H9 (cell line): ENCODE measurements at regions not wholly inside any gene's neighbourhood (a gene's known extent, or its start where the extent isn't known, plus 50 kb on each side); places are given as distances from the start of the nearest gene placed in this dataset.

ENCODE experiments used
- DNase-seq: peaks from one replicate; pipeline ENCODE4 v3.0.0-alpha.2; 2017
- H2AFZ ChIP-seq: one replicate; pipeline ENCODE4 v1.6.1; 2013; ENCODE audit warnings: mild to moderate bottlenecking, low read length, control low read depth, moderate library complexity
- H2AK5ac ChIP-seq: 2 replicates; pipeline ENCODE4 v1.6.1; 2013; ENCODE audit warnings: low read length, control low read depth, mixed read lengths; ENCODE audit not compliant: insufficient read length
- H2BK120ac ChIP-seq: one replicate; pipeline ENCODE4 v1.6.1; 2013; ENCODE audit warnings: low read depth, mild to moderate bottlenecking, low read length, control low read depth, inconsistent platforms; ENCODE audit not compliant: poor library complexity, severe bottlenecking
- H2BK12ac ChIP-seq: 2 replicates; pipeline ENCODE4 v1.6.1; 2013; ENCODE audit warnings: low read length, control low read depth, mixed read lengths, low read depth; ENCODE audit not compliant: insufficient read length
- H2BK15ac ChIP-seq: 2 replicates; pipeline ENCODE4 v1.6.1; 2013; ENCODE audit warnings: low read depth, low read length, control low read depth
- H2BK20ac ChIP-seq: one replicate; pipeline ENCODE4 v1.6.1; 2013; ENCODE audit warnings: low read depth, mild to moderate bottlenecking, low read length, control low read depth, inconsistent platforms; ENCODE audit not compliant: poor library complexity, severe bottlenecking
- H2BK5ac ChIP-seq: 2 replicates; pipeline ENCODE4 v1.6.1; 2013; ENCODE audit warnings: low read length, control low read depth, mixed read lengths; ENCODE audit not compliant: insufficient read length
- H3K14ac ChIP-seq: 2 replicates; pipeline ENCODE4 v1.6.1; 2013; ENCODE audit warnings: low read length, control low read depth; ENCODE audit not compliant: insufficient read depth
- H3K18ac ChIP-seq: 2 replicates; pipeline ENCODE4 v1.6.1; 2013; ENCODE audit warnings: low read depth, mild to moderate bottlenecking, mixed read lengths, low read length, control low read depth; ENCODE audit not compliant: insufficient read length
- H3K23ac ChIP-seq: 2 replicates; pipeline ENCODE4 v1.6.1; 2013; ENCODE audit warnings: low read length, control low read depth, mixed read lengths, low read depth; ENCODE audit not compliant: insufficient read length
- H3K23me2 ChIP-seq: 2 replicates; pipeline ENCODE4 v1.6.1; 2013; ENCODE audit warnings: low read depth, mild to moderate bottlenecking, mixed read lengths, low read length, control low read depth; ENCODE audit not compliant: insufficient read length, poor library complexity, severe bottlenecking
- H3K27ac ChIP-seq: 2 replicates; pipeline ENCODE4 v1.5.1; 2013; ENCODE audit warnings: low read length, control low read depth, mixed read lengths, low read depth; ENCODE audit not compliant: insufficient read length
- H3K27me3 ChIP-seq: 2 replicates; pipeline ENCODE4 v1.6.1; 2013; ENCODE audit warnings: low read length, control low read depth, inconsistent platforms; ENCODE audit not compliant: insufficient read depth
- H3K4ac ChIP-seq: 2 replicates; pipeline ENCODE4 v1.6.1; 2013; ENCODE audit warnings: low read depth, mild to moderate bottlenecking, control low read depth, inconsistent platforms, low read length, moderate library complexity
- H3K4me1 ChIP-seq: 2 replicates; pipeline ENCODE4 v1.6.1; 2013; ENCODE audit warnings: low read length, control low read depth, inconsistent platforms; ENCODE audit not compliant: insufficient read depth
- H3K4me2 ChIP-seq: 2 replicates; pipeline ENCODE4 v1.6.1; 2013; ENCODE audit warnings: low read length, control low read depth, mixed read lengths; ENCODE audit not compliant: insufficient read length, insufficient read depth
- H3K56ac ChIP-seq: 2 replicates; pipeline ENCODE4 v1.6.1; 2013; ENCODE audit warnings: low read depth, mild to moderate bottlenecking, mixed read lengths, low read length, control low read depth; ENCODE audit not compliant: insufficient read length
- H3K79me1 ChIP-seq: 2 replicates; pipeline ENCODE4 v1.6.1; 2013; ENCODE audit warnings: low read depth, mild to moderate bottlenecking, moderate library complexity, low read length, control low read depth, inconsistent platforms; ENCODE audit not compliant: insufficient read depth, poor library complexity, severe bottlenecking
- H3K79me2 ChIP-seq: 2 replicates; pipeline ENCODE4 v1.6.1; 2013; ENCODE audit warnings: low read length, control low read depth, inconsistent platforms; ENCODE audit not compliant: insufficient read depth
- H3K9ac ChIP-seq: 2 replicates; pipeline ENCODE4 v1.6.1; 2013; ENCODE audit warnings: low read length, control low read depth, mixed read lengths; ENCODE audit not compliant: insufficient read length; ENCODE audit errors: extremely low read depth
- H3K9me3 ChIP-seq: one replicate; pipeline ENCODE4 v1.6.1; 2013; ENCODE audit warnings: low read depth, low read length, inconsistent platforms; ENCODE audit not compliant: control insufficient read depth
- H3T11ph ChIP-seq: one replicate; pipeline ENCODE4 v1.6.1; 2013; ENCODE audit warnings: mild to moderate bottlenecking, low read length, control low read depth, inconsistent platforms
- H4K20me1 ChIP-seq: one replicate; pipeline ENCODE4 v1.6.1; 2013; ENCODE audit not compliant: control insufficient read depth, insufficient read length, insufficient read depth
- H4K5ac ChIP-seq: 2 replicates; pipeline ENCODE4 v1.6.1; 2013; ENCODE audit warnings: low read depth, mild to moderate bottlenecking, mixed read lengths, low read length, control low read depth; ENCODE audit not compliant: insufficient read length
- H4K8ac ChIP-seq: replicated peaks from 2 replicates; pipeline ENCODE4 v1.6.1; 2013; ENCODE audit warnings: low read length, control low read depth, mixed read lengths, low read depth; ENCODE audit not compliant: insufficient read length
- H4K91ac ChIP-seq: 2 replicates; pipeline ENCODE4 v1.6.1; 2013; ENCODE audit warnings: low read depth, mild to moderate bottlenecking, moderate library complexity, mixed read lengths, low read length, control low read depth; ENCODE audit not compliant: insufficient read length
- H3K27ac Mint-ChIP-seq, 3 experiments: 2 replicates in 2 of 3; 3 replicates in 1 of 3; pipeline ENCODE4 v1.8.0; 2020 to 2021; ENCODE audit warnings: mixed read lengths in 3 of 3, mild to moderate bottlenecking in 1 of 3, moderate library complexity in 1 of 3
- H3K27me3 Mint-ChIP-seq: 2 replicates; pipeline ENCODE4 v1.8.0; 2021; ENCODE audit warnings: low read depth, mild to moderate bottlenecking, moderate library complexity, mixed read lengths
- H3K36me3 Mint-ChIP-seq, 3 experiments: 2 replicates in 2 of 3; 3 replicates in 1 of 3; pipeline ENCODE4 v1.8.0; 2020 to 2021; ENCODE audit warnings: low read depth in 3 of 3, mixed read lengths in 3 of 3; ENCODE audit not compliant: insufficient read depth in 1 of 3
- H3K4me1 Mint-ChIP-seq, 2 experiments: 2 replicates each; pipeline ENCODE4 v1.8.0; 2020; ENCODE audit warnings: mixed read lengths in 2 of 2
- H3K4me3 Mint-ChIP-seq, 2 experiments: 2 replicates in 1 of 2; 3 replicates in 1 of 2; pipeline ENCODE4 v1.8.0; 2020 to 2021; ENCODE audit warnings: mild to moderate bottlenecking in 2 of 2, mixed read lengths in 2 of 2, moderate library complexity in 1 of 2
- H3K9me3 Mint-ChIP-seq, 2 experiments: 2 replicates in 1 of 2; 3 replicates in 1 of 2; pipeline ENCODE4 v1.8.0; 2020; ENCODE audit warnings: mild to moderate bottlenecking in 2 of 2, mixed read lengths in 2 of 2, moderate library complexity in 1 of 2
- WGBS: extraction: QIAGEN DNeasy Blood & Tissue Kit; methylation state at CpG from one replicate; pipeline ENCODE4 v1.1.7; 2013; ENCODE audit warnings: missing lambda C conversion rate, low lambda C conversion rate, mixed read lengths; ENCODE audit not compliant: insufficient read length; ENCODE audit errors: extremely low coverage; 5-methylcytosine and 5-hydroxymethylcytosine counted together
- TF ChIP-seq, protein P1 (sequence below): fragments of 200-600 bp; sonication (generic); conservative IDR thresholded peaks from 3 replicates; pipeline ENCODE4 v1.8.0; 2021; ENCODE audit warnings: antibody characterized with exemption, mild to moderate bottlenecking

DNA sequence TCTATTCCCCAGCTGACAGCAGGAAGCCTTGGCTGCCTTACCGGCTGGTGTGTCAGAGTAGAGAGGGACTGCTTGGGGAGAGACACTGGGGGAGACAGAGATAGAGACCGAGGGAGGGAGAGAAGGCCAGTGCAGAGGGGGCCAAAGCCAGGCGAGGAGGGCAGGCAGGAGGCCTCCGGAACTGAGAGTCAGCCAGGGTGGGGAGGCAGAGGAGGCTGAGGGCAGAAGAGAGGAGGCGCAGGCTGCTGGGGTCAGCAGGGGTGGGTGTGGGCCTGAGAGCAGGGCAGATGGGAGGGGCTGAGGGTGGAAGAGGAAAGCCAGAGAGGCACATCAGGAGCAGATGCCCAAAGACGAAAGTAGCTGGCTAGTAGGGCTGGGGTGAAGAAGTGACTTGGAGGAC, 57.2 kb upstream of the PAX2 start:
- TF ChIP-seq, protein P1, sequence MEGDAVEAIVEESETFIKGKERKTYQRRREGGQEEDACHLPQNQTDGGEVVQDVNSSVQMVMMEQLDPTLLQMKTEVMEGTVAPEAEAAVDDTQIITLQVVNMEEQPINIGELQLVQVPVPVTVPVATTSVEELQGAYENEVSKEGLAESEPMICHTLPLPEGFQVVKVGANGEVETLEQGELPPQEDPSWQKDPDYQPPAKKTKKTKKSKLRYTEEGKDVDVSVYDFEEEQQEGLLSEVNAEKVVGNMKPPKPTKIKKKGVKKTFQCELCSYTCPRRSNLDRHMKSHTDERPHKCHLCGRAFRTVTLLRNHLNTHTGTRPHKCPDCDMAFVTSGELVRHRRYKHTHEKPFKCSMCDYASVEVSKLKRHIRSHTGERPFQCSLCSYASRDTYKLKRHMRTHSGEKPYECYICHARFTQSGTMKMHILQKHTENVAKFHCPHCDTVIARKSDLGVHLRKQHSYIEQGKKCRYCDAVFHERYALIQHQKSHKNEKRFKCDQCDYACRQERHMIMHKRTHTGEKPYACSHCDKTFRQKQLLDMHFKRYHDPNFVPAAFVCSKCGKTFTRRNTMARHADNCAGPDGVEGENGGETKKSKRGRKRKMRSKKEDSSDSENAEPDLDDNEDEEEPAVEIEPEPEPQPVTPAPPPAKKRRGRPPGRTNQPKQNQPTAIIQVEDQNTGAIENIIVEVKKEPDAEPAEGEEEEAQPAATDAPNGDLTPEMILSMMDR: no peak
- H3K27me3 Mint-ChIP-seq: peaks cover 99% of the 10 kb centered on the region
- Histone ChIP-seq H2AFZ (no peak overlapping the region), H3K27me3 (peaks cover 6% of the 10 kb centered on the region; the same call in 1 of the 2 replicates), H3K56ac (no peak overlapping the region), H3K9ac (no peak overlapping the region), H3T11ph (no peak overlapping the region), H3K27ac (no peak overlapping the region), H3K79me2 (no peaks in the 10 kb centered on the region), H3K9me3 (no peaks in the 10 kb centered on the region), H4K20me1 (no peaks in the 10 kb centered on the region), H3K14ac (no peak overlapping the region), H2BK20ac (no peak overlapping the region), H2AK5ac (no peak overlapping the region), H3K23me2 (peaks cover 4% of the 10 kb centered on the region), H2BK15ac (no peak overlapping the region), H3K79me1 (no peaks in the 10 kb centered on the region), H3K23ac (no peak overlapping the region), H3K18ac (no peak overlapping the region), H3K4me1 (peaks cover 3% of the 10 kb centered on the region; the same call in 1 of the 2 replicates), H4K5ac (no peak overlapping the region), H3K4ac (no peak overlapping the region), H4K8ac (no peak overlapping the region), H2BK12ac (no peak overlapping the region), H3K4me2 (no peak overlapping the region), H2BK5ac (no peak overlapping the region), H2BK120ac (no peak overlapping the region), H4K91ac (no peak overlapping the region)
- WGBS: no CpG with 5 or more reads among the region's 6 CpGs
- no peak for DNase-seq
- no peak overlapping the region for H3K27ac Mint-ChIP-seq
- H3K9me3 Mint-ChIP-seq: no peaks in the 10 kb centered on the region
- H3K36me3 Mint-ChIP-seq: no peaks in the 10 kb centered on the region
- peaks cover 14 to 28% of the 10 kb centered on the region in 2 experiments for H3K4me1 Mint-ChIP-seq
- H3K4me3 Mint-ChIP-seq: no peak overlapping the region
